ENCODE measurements at regions not wholly inside any gene's neighbourhood (a gene's known extent, or its start where the extent isn't known, plus 50 kb on each side); places are given as distances from the start of the nearest gene placed in this dataset.
"Not testable (repeated sequence)": the region's sequence is repeated elsewhere in the genome, so short reads cannot be mapped to it uniquely, and the experiment has no call there.

- DNase-seq (ENCODE audit: low read depth in 2 of 2) = no peak
Observed at GRCh38 chr7:1300206-1300605, 67.5 kb downstream of the UNCX start.

GRCh38 chr7:1300636-1301035 lies 68.0 kb downstream of the UNCX start:
- no peak for DNase-seq (ENCODE audit: low read depth in 2 of 2)

GRCh38 chr7:1301054-1301881 lies 68.6 kb downstream of the UNCX start:
- no peak for DNase-seq (ENCODE audit: low read depth in 2 of 2)

- DNase-seq (ENCODE audit: low read depth in 2 of 2) = no peak
Observed at GRCh38 chr7:1301882-1302251, 69.2 kb downstream of the UNCX start.

- no peak for DNase-seq (ENCODE audit: low read depth in 2 of 2)
Observed at GRCh38 chr7:1302936-1303335, 70.3 kb downstream of the UNCX start.

GRCh38 chr7:1304011-1304410 lies 71.3 kb downstream of the UNCX start:
- DNase-seq (ENCODE audit: low read depth in 2 of 2) = not testable (repeated sequence)

- no peak for DNase-seq (ENCODE audit: low read depth in 2 of 2)
Observed at GRCh38 chr7:1305873-1306272, 73.2 kb downstream of the UNCX start.

GRCh38 chr7:1307828-1308227 lies 75.2 kb downstream of the UNCX start:
- no peak for DNase-seq (ENCODE audit: low read depth in 2 of 2)

- no peak for DNase-seq (ENCODE audit: low read depth in 2 of 2)
Observed at GRCh38 chr7:1309290-1309689, 76.6 kb downstream of the UNCX start.

GRCh38 chr7:1309996-1310395 lies 77.3 kb downstream of the UNCX start:
- DNase-seq (ENCODE audit: low read depth in 2 of 2) = no peak

- DNase-seq (ENCODE audit: low read depth in 2 of 2) = no peak
Observed at GRCh38 chr7:1310936-1311335, 78.3 kb downstream of the UNCX start.

- no peak for DNase-seq (ENCODE audit: low read depth in 2 of 2)
Observed at GRCh38 chr7:1311406-1312135, 78.9 kb downstream of the UNCX start.

- no peak for DNase-seq (ENCODE audit: low read depth in 2 of 2)
Observed at GRCh38 chr7:1312136-1313070, 79.7 kb downstream of the UNCX start.

- DNase-seq (ENCODE audit: low read depth in 2 of 2) = no peak
Observed at GRCh38 chr7:1313613-1314012, 80.9 kb downstream of the UNCX start.

- no peak for DNase-seq (ENCODE audit: low read depth in 2 of 2)
Observed at GRCh38 chr7:1314021-1314907, 81.6 kb downstream of the UNCX start.

GRCh38 chr7:1314908-1315450 lies 82.3 kb downstream of the UNCX start:
- no peak for DNase-seq (ENCODE audit: low read depth in 2 of 2)

GRCh38 chr7:1316086-1316485 lies 83.4 kb downstream of the UNCX start:
- no peak for DNase-seq (ENCODE audit: low read depth in 2 of 2)

GRCh38 chr7:1317646-1318045 lies 85.0 kb downstream of the UNCX start:
- no peak for DNase-seq (ENCODE audit: low read depth in 2 of 2)

- DNase-seq (ENCODE audit: low read depth in 2 of 2) = no peak
Observed at GRCh38 chr7:1318051-1318450, 85.4 kb downstream of the UNCX start.

GRCh38 chr7:1318661-1319060 lies 86.0 kb downstream of the UNCX start:
- DNase-seq (ENCODE audit: low read depth in 2 of 2) = no peak

Measured in lung microvascular endothelial cell (primary cell).